HG02981 (cell line): ENCODE measurements at regions not wholly inside any gene's neighbourhood (a gene's known extent, or its start where the extent isn't known, plus 50 kb on each side); places are given as distances from the start of the nearest gene placed in this dataset.
"Not testable (repeated sequence)": the region's sequence is repeated elsewhere in the genome, so short reads cannot be mapped to it uniquely, and the experiment has no call there.

Source experiments
- ATAC-seq: cut with Tn5 transposase; IDR thresholded peaks from one replicate; pipeline ENCODE4 v1.9.1; 2021; ENCODE audit warnings: mild to moderate bottlenecking, moderate library complexity; ENCODE audit not compliant: unreplicated experiment

DNA sequence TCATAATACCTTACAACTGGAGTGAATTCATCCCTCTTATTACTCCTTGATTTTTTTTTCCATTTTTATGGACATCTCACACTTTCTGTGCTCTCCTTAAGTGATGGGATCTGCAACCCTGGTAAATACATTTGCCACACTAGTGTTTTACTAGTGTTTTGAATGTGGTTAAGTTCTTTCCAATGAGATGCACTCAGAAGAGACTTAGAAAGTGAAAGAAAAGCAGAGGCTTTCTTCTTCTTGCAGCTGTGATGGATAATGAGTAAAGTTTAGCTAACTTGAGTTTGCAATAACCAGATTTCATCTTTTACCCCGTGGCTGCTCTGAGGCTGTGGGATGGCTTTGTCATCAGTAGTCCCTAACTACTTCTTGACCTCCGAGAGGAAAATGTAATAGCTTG is 1248.4 kb downstream of the NSUN3 start:
- no peak for ATAC-seq

DNA sequence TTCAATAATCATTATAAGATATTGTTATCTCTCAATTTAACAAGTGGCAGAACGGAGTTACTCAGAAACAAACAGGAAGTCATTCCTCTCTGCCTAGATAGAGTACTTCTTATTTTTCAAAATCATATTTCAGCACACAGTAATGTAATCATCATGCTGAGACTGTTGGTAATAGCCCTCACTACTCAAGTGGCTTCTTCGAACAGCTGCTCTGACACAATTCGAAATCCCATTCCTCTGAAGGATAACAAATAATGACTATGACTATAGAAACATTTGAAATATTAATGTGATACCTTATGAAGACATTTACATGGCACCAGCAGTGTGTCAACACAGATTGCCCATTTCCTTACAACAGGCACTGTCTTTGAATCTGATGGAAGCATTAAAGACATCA is 1249.8 kb downstream of the NSUN3 start:
- no peak for ATAC-seq

DNA sequence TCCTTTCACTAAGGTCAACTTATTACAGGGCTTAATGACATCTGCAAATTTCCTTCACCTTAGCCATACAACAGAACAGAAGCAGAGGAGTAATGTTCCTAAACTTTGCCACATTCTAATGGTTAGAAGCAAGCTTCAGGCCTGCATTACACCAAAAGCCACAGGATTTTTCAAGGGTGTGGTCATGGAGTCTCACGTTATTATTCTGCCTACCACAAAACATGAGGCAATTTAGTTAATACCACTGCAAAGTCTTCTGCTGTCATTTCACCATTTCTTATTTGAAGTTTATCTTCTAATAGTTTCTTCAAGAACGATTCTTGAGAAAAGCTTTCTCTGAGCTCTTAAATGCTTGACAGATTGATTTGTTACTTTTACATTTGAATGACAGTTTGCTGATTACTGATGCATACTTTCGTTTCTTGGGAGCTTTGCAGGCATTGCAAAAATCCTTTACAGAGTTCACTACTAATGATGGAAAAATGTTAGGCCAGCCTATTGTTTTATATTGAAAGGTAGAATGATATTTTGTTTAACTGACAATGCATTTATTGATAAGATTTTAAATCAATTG is 1257.1 kb downstream of the NSUN3 start:
- ATAC-seq: no peak

DNA sequence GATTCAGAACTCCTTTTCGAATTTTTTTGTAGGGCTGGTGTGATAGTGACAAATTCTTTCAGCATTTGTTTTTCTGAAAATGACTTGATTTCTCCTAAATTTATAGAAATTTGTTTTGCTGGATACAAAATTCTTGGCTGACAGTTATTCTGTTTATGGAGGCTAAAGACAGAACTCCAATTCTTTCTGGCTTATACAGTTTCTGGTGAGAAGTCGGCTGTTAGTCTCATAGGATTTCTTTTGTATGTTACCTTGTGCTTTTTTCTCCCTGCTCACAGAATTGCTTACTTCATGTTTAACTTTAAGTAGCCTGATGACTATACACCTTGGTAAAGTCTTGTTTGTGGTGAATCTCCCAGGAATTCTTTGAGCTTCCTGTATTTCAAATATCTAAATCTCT is 1264.6 kb downstream of the NSUN3 start:
- ATAC-seq: no peak

DNA sequence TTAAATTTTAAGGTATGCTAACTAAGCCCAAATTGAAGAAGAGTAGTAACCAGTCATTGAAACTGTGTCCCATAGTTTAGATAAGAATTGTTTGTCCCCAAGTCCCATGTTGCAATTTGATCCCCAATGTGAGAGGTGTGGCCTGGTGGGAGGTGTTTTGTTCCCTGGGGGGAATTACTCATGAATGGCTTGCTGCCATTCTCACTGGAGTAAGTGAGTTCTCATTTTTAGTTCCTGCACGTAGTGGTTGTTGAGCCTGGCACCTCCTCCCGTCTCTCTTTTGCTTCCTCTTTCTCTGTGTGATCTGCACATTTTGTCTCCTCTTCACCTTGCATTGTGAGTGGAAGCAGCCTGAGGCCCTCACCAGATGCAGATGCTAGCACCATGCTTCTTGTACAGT is 1271.0 kb downstream of the NSUN3 start:
- no peak for ATAC-seq

DNA sequence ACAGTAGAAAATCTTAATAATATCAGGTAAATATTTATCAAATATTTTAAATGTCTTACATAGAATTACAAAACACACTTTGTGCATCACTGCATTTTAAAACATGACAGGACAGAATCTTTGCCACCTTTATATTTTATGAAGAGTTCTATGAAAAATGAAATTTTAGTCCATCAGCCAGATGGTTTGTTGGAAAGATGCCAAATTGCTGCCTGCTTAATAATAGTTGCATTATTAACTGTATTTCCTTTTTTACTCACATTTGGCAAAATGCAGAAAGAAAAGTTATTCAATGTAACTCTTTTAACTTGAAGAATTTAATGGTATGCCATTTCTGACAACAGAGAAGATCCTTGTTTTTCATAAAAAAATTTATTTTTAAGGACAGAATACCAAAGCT is 1271.6 kb downstream of the NSUN3 start:
- no peak for ATAC-seq

DNA sequence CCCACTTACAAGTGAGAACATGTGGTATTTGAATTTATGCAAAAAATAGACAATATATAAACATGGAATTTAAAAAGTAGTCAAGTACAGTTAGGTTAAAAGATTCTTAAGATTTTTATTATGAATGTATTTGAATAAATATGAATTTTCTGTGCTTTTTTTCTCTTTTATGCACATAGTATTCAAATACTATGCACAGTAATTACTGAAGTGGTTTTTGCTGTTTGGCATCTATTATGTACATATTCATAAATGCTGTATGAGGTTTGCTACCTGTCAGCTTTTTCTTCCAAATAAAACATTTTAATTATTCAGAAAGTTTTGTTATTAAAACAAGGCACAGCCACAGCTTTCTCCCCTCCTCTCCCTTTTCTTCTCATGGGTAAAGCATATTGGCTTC is 1272.7 kb downstream of the NSUN3 start:
- no peak for ATAC-seq

DNA sequence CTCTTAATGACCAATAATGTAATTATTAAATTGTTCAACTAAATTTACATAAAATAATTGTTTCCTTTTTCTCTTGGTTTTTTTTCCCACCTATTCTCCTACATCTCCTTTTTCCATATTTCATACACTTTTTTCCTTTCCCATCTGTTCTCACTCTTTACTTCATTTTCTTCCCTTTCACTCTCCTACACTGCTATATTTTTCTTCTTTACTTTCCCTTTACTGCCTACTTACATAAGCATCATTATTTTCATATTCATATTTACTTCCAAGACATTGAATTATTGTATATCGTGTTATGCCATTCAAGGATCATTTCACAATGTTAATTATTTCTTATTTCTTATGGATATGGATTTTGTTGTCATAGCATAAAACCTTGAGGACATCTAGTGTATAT is 1275.6 kb downstream of the NSUN3 start:
- no peak for ATAC-seq

DNA sequence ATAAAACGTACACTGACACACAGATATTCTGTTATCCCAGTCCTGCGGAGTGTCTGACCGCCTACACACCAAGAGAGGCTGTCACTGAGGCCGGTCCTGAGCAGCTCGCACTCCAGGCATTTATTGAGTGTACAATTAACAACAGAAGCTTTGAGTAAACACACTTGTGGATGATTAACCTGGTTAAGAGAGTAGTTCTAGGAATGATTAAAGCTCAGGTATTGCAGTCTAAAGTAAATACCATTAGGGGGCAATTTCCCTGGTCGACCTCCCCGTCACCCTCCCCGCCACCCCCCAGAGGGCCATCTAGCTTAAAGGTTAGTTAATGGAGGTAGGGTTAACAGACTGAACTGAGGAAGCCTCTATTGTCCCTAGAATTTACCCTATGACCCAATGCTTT is 1278.5 kb downstream of the NSUN3 start:
- no peak for ATAC-seq

DNA sequence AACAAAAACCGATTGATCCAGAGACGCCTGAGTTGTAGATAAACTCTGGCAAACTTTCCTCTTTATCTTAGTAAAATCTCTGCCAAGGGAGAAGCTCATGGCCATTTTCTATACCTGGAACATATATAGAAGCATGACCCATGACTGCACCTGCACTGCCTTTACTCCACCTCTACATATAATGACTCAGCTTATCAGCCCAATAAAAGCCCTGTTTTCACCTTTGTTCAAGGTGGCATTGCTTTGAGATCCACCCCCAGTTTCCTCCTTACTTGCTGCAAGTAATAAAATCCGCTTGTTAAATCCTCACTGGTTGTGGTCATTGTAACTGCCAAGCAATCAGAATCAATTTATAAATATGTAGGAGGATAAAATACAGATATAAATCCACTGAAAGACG is 1280.4 kb downstream of the NSUN3 start:
- no peak for ATAC-seq

DNA sequence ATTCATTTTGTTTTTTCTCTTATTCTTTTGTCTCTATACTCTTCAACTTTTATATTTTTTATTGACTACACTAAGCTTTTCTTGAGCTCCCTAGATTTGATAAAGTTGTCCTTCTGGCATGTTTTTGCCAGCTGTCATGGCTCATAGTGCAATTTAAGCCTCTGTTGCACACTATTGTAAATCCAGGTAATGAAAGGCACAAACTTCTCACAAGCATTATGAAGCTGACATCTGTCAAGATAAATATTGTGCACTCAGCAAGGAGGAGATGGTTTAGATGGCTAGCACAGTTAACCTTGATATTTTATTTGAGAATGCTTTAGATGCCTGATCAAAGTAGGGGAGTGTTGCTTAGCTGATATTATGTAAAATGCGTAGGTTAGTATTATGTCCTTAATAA is 1280.9 kb downstream of the NSUN3 start:
- ATAC-seq: no peak

DNA sequence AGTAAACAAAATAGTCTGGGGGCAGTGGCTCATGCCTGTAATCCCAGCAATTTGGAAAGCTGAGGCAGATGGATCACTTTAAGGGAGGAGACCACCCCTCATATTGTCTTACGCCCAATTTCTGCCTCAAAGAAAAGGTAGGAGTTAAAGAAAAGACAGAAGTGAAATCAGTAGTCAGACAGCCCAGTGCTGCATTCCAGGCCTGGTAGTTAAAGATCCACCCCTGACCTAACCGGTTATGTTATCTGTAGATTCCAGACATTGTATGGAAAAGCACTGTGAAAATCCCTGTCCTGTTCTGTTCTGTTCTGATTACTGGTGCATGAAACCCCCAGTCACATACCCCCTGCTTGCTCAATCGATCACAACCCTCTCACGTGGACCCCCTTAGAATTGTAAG is 1285.1 kb downstream of the NSUN3 start:
- ATAC-seq: not testable (repeated sequence)

DNA sequence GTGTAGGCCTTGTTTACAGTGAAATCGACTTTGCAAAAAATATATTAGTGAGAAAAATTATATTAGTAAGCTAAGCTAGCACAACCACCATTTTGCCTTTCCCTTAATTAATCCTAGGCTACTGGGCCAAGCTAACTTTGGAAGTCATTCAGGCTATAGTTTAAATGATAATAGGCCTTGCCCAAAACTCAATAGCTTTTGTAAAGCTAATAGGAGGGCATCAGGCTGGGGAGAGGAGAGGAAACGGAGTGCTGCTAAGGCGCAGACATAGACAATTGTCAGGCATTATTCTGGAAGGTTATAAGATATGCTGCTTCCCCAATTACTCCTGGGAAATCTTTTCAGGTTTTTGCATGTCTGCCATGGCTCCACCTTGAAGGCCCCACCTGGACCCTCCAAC is 1286.0 kb downstream of the NSUN3 start:
- no peak for ATAC-seq

DNA sequence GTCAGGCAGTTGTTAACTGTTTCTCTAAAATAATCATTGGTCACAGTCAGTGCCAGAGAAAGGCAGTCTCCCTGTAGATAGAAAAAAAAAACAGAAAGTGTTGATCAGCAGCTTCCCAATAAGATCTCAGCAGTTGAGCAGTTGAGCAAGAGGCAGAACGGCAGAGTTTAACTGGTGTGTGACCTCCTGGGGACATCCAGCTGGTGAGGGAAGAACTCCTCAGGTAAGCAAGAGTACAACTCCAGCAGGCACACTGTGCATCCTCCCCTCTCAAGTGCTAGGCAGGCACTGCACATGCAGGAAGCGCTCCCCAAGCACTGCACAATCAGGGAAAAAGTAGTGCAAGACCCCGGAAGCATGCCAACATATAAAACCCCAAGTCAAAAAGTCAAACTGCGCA is 1287.2 kb downstream of the NSUN3 start:
- ATAC-seq: no peak

DNA sequence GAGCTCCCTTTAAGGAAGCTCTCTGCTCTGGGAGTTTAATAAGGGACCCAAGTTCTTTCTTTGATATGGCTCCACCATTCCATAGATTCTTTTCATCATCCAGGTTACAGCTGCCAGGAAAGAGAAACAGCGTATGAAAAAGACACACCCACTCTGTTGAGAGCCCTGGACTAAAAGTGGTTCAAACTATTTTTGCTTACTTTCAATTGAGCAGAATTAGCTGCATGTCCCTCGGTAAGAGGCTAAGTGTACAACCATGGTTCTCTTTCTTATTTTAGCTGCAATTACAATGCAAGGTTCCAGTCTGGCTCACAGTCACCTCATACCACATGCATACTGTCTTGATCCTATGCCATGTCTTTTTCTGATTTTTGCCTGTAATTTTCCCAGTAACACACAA is 1288.3 kb downstream of the NSUN3 start:
- no peak for ATAC-seq

DNA sequence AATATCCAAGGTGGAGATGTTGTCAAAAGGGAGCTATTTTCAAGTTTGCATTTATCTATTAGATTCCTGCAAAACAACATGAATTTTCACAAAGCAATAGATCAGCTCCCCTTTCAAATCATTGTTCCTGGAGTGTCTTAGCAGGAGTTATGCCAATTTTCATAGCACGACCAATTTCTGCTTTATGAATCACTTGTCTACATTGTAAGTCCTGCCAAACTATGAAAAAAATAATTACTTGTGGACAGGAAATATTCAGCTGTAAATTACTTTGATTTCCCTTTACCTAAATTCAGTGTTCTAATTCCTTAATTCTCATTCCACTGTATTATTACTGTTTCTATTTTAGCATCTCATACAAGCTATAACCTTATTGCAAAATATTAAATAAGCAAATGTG is 1289.6 kb downstream of the NSUN3 start:
- ATAC-seq: no peak

DNA sequence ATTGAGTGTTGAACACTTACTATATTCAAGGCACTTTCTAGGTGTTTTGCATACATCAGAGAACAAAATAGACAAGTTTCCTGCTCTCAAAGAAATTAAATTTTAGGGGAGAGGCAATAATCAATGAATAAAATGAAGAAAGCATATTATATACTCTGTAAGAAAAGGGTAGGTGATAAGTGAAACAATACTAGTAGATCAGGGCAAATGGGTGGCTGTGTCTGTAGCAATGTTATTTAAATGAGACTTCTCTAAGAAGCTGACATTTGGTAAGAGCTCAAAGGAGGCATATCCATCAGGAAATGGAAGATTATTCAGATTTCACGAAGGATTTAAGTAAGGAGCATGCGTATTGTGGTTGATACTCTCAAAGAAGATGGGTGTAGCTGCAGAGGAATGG is 1291.6 kb downstream of the NSUN3 start:
- ATAC-seq: no peak

DNA sequence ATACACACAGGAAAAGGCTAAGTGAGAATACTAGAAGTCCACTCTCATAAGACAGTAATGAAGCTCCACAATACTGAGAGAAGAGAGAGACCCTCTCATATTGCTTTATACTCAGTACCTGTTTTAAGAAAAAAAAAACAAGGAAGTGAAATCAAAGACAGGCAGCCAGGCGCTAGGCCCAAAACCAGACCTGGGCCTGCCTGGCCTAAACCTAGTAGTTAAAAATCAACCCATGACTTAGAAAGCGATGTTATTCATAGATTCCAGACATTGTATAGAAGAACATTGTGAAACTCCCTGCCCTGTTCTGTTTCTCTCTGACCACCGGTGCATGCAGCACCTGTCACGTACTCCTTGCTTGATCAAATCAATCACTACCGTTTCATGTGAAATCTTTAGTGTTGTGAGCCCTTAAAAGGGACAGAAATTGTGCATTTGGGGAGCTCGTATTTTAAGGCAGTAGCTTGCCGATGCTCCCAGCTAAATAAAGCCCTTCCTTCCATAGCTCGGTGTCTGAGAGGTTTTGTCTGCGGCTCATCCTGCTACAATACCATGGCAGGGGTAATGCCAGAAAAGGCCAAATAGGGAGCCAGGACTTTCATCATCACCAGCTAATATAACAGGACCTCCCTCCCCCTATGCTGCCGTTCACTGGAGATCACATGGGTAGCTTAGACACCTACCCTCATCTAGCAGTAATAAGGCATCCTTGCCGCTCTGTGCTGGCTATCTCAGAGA is 1294.1 kb downstream of the NSUN3 start:
- ATAC-seq: peak; percentile 63

DNA sequence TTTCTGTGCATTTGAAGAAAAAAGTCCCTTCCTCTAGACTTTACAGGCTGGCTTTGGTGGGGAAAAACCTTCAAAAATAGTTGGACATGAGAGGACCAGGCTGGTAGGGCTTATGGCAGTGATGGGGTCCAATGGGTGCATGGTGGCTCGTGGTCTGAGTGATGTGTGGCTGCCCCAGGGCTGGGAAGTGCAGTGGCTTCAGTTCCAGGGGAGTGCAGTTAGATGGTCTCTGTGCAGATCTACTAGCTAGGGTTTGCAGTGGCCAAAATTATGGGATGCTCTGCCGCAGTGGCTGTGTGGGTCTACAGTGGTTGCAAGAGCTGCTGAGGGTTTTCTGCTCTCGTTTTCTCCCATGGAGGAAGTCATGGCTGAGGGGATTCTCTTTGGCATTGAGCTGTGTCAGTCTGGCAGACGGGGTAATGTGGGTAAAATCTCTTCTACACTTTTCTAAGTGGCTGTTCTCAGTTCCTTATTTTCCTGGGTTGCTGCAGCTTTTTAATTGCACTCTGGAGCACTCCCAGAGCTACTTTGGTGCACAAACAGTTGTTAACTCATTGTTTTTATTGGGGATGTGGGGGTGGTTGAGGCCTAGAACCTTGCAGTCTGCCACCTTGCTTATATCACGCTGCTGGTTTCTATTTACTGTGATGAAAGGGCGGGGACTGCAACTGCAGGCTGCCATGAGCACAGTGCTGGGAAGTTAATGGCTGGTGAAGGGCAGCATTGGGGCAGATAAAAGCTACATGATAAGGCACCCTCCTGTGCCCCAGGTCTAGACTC is 1324.6 kb downstream of the NSUN3 start:
- ATAC-seq: peak; percentile 62

DNA sequence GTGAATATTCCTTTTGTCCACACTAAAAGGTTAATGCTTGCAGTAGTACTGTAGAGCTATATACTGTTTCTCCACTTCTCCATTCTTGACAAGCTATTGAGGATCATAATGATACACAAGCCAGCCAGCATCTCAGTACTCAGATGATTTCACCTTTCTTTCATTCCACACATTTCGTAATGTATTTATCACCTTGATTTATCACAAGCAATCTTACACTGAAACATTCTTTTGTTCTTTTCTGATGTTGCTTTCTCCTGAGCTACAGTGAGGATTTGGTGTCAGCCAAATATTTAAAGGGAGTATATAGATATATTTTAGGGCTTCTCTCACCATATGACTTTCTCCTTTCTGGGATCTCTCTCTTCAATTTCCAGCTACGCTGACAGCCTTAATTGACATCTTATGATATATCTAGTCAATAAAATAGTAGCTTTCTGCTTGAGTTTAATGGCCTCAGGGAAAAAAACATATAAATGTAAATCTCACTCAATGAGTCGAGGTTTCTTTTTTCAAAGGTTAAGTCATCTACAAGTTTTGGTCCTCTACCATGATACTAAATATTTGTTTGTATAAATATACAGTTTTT is 1327.0 kb downstream of the NSUN3 start:
- no peak for ATAC-seq

DNA sequence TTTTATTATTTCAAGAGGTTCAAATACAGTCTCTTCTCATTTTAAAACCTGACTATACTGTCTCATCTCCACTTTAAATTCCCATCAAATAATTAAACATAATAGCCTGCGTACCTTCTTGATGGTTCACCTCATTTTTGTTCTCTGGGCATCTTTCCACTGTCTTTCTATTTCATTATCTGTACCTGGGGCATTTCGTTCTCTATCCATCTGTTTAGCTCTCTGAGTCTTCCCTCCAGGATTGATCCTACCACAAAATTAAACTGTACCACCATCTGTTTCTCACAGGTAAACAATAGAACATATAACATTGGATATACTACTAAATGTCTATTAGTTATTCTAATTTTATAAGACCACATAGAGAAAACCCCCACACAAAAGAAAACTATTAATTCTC is 1331.4 kb downstream of the NSUN3 start:
- ATAC-seq: no peak

DNA sequence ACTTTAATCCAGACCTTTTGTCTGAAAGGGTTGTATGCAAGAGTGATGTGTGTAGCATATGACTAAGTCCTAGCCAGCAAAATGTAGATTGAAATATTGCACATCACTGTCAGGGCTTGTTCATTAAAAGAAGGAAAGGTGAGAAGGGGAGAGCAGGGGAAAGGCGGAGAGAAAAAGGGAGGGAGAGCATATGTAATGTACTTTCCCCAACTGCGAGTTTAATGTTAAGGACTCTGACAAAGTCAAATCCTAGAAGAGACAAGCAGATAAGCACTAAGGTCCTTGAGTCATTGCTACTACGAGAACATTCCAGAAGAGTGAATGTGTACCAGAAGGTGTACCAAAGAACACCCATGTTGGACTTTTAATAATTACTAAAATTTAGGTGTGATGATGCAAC is 1336.7 kb downstream of the NSUN3 start:
- no peak for ATAC-seq
